AG10803 (cell line): ENCODE measurements at regions not wholly inside any gene's neighbourhood (a gene's known extent, or its start where the extent isn't known, plus 50 kb on each side); places are given as distances from the start of the nearest gene placed in this dataset.
"Not testable (repeated sequence)": the region's sequence is repeated elsewhere in the genome, so short reads cannot be mapped to it uniquely, and the experiment has no call there.

Experiments used
- DNase-seq: peaks from one replicate; pipeline ENCODE4 v3.0.0; 2010; ENCODE audit warnings: low read depth
- H3K4me3 ChIP-seq: 2 replicates; pipeline ENCODE4 v1.5.1; 2011; ENCODE audit warnings: mild to moderate bottlenecking, low read length, control low read depth
- CTCF ChIP-seq: conservative IDR thresholded peaks from 2 replicates; pipeline ENCODE4 v1.5.1; 2011; ENCODE audit warnings: mild to moderate bottlenecking, low read length, control low read depth, inconsistent platforms

GRCh38 chr10:4226941-4227540, 442.0 kb upstream of the KLF6 start:
- DNase-seq, result no peak
- no peak overlapping the region for H3K4me3 ChIP-seq
- no peak for TF ChIP-seq CTCF

- no peak for TF ChIP-seq CTCF
- no peak overlapping the region for H3K4me3 ChIP-seq
- no peak for DNase-seq
Observed at GRCh38 chr10:4224178-4224577, 439.2 kb upstream of the KLF6 start.

- H3K4me3 ChIP-seq, DNase-seq: not testable (repeated sequence)
Observed at GRCh38 chr10:4221310-4221709, 436.3 kb upstream of the KLF6 start.

GRCh38 chr10:4219901-4220300, 434.9 kb upstream of the KLF6 start:
- TF ChIP-seq CTCF, result no peak
- no peak for DNase-seq
- H3K4me3 ChIP-seq, result no peak overlapping the region

- no peak for TF ChIP-seq CTCF
- no peak overlapping the region for H3K4me3 ChIP-seq
- DNase-seq, result no peak
Observed at GRCh38 chr10:4217653-4218052, 432.6 kb upstream of the KLF6 start.

- DNase-seq, result no peak
- no peak overlapping the region for H3K4me3 ChIP-seq
- no peak for TF ChIP-seq CTCF
Observed at GRCh38 chr10:4217187-4217586, 432.2 kb upstream of the KLF6 start.

GRCh38 chr10:4216726-4217125, 431.7 kb upstream of the KLF6 start:
- H3K4me3 ChIP-seq, result no peak overlapping the region
- TF ChIP-seq CTCF, result no peak
- DNase-seq, result no peak
